Right lobe of liver (tissue), 6 donors: ENCODE measurements at regions not wholly inside any gene's neighbourhood (a gene's known extent, or its start where the extent isn't known, plus 50 kb on each side); places are given as distances from the start of the nearest gene placed in this dataset.

ENCODE experiments used
- ATAC-seq, 4 donors: fragments of 200-7000 bp; cut with Tn5 transposase; one replicate each; pipeline ENCODE4 v1.9.1; 2020; ENCODE audit warnings: mild to moderate bottlenecking in 4 of 4, moderate library complexity in 4 of 4
- DNase-seq, 3 donors: peaks; one replicate each; pipeline ENCODE4 v3.0.0-alpha.2; 2020
- H3K27ac ChIP-seq, 3 donors: fragments of 200-600 bp; one replicate each; pipeline ENCODE4 v1.8.0; 2022
- H3K27me3 ChIP-seq, 2 donors: fragments of 200-600 bp; one replicate each; pipeline ENCODE4 v1.8.0; 2022
- H3K36me3 ChIP-seq, 4 donors: fragments of 200-600 bp; sonication (generic) in 1 of 4; one replicate each; pipeline versions ENCODE4 v1.5.1 to v1.8.0; 2017 to 2022; ENCODE audit warnings: control low read depth in 1 of 4
- H3K4me1 ChIP-seq, 4 donors: fragments of 200-600 bp; sonication (generic) in 1 of 4; one replicate each; pipeline versions ENCODE4 v1.5.1 to v1.8.0; 2017 to 2022; ENCODE audit warnings: control low read depth in 1 of 4
- H3K4me3 ChIP-seq, 3 donors: fragments of 200-600 bp; one replicate each; pipeline ENCODE4 v1.8.0; 2022
- H3K9me3 ChIP-seq, 4 donors: fragments of 200-600 bp; sonication (generic) in 1 of 4; one replicate each; pipeline versions ENCODE4 v1.5.1 to v1.8.0; 2017 to 2022; ENCODE audit warnings: control low read depth in 1 of 4
- CTCF ChIP-seq, 4 donors: fragments of 200-600 bp in 3 of 4; fragments of 450-650 bp in 1 of 4; IDR thresholded peaks; one replicate each; pipeline versions ENCODE4 v1.5.1 to v1.8.0; 2016 to 2022; ENCODE audit warnings: antibody characterized with exemption in 4 of 4, mild to moderate bottlenecking in 2 of 4
- POLR2A ChIP-seq: fragments of 450-650 bp; IDR thresholded peaks from one replicate; pipeline ENCODE4 v1.6.1; 2017; ENCODE audit warnings: antibody characterized with exemption, mild to moderate bottlenecking
- WGBS: methylation state at CpG from one replicate; pipeline ENCODE4 v1.1.6; 2018; ENCODE audit warnings: low coverage, low lambda C conversion rate; ENCODE audit not compliant: insufficient coverage; ENCODE audit errors: missing lambda C conversion rate; 5-methylcytosine and 5-hydroxymethylcytosine counted together
- intact Hi-C, 2 donors: fragments of 100-400 bp; cut with DNase I; formaldehyde crosslinking; loops; one replicate each; pipeline versions ENCODE4 v1.11.2 to v1.14.1; 2022
- donor health status: DM: no; HTN: yes; CAD: no.
- donor health status: DM: no; HTN: no; CAD: no.
- donor health status: DM: no; HTN: no; CAD: no.
- donor health status: DM: no; HTN: yes; CAD: no.
- donor health status: DM: no; HTN: yes; CAD: no.

- DNase-seq: no peak
- Histone ChIP-seq H3K27me3 (no peaks in the 10 kb centered on the region), H3K4me1 (no peaks in the 10 kb centered on the region), H3K9me3 (no peaks in the 10 kb centered on the region), H3K27ac (no peak overlapping the region), H3K4me3 (no peak overlapping the region), H3K36me3 (no peaks in the 10 kb centered on the region)
- no peak for ATAC-seq
- no peak for TF ChIP-seq CTCF (IDR thresholded peaks at IDR 0.05)
- TF ChIP-seq POLR2A: no peak
- 44% methylated on average over 3 of the region's 3 CpGs for WGBS
- intact Hi-C loops: no loop called here
Measured at GRCh38 chr11:40010011-40010410, 1449.4 kb downstream of the LRRC4C start.

DNA sequence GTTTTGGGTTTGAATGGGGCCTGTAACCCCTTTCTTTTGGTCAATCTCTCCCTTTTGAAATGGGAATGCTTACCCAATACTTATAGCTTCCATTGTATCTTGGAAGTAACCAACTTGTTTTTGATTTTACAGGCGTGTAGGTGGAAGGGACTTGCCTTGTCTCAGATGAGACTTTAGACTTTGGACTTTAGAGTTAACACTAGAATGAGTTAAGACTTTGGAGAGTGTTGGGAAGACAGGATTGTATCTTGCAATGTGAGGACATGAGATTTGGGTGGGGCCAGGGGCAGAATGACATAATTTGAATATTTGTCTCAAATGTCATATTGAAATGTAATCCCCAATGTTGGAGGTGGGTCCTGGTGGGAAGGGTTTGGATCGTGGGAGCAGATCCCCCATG, 1466.9 kb downstream of the LRRC4C start:
- Histone ChIP-seq H3K4me1 (no peaks in the 10 kb centered on the region), H3K4me3 (no peak overlapping the region), H3K9me3 (no peaks in the 10 kb centered on the region), H3K36me3 (no peaks in the 10 kb centered on the region), H3K27me3 (no peaks in the 10 kb centered on the region), H3K27ac (no peak overlapping the region)
- no peak for TF ChIP-seq POLR2A
- no peak for TF ChIP-seq CTCF (IDR thresholded peaks at IDR 0.05)
- WGBS: 50% methylated on average over 1 of the region's 2 CpGs
- intact Hi-C loops: no loop called here
- ATAC-seq: no peak
- no peak for DNase-seq

DNA sequence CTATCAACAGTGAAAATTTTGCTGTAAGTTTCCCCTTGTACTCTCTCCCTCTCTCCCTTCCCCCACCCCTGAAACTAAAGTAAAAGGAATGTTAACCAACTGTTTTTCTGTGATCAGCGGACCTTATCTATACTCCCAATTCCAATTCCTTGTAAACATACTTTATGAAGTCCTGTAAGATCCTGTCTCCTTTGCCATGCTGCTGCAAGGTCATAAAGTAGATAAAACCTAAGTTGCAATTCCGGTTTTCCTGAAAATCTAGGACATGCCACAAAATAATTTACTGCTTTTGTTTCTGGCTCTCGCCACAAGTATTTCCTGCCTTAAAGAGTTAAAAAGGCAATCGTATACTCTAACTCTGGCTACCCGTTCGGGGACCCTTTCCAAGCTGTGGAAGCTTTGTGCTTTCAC, 1469.0 kb downstream of the LRRC4C start:
- no peak overlapping the region for H3K27ac ChIP-seq
- DNase-seq: no peak
- WGBS: 9% methylated on average over 6 of the region's 6 CpGs

DNA sequence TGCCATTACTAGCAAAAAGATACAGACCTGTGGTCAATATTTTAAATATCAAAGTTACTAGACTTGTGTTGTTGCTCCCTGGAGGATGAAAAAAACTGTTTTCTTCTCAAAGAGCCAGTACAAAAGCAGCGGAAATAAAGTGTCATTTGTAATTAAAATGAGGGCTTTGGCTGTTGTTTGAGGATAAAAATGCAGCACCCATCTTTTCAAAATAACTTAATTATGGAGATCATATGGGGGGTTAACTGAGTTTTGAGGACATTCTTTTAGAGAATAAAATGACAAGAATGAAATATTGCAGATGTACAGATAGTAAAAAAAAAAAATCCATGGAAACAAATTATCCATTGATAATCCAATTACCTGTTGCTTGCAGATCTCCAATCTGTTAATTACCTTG, 1484.4 kb downstream of the LRRC4C start:
- no peak for DNase-seq
- intact Hi-C loops: no loop called here
- Histone ChIP-seq H3K4me3 (no peak overlapping the region), H3K27me3 (no peaks in the 10 kb centered on the region), H3K9me3 (no peaks in the 10 kb centered on the region), H3K27ac (no peak overlapping the region), H3K36me3 (no peaks in the 10 kb centered on the region), H3K4me1 (no peaks in the 10 kb centered on the region)
- TF ChIP-seq POLR2A: no peak
- TF ChIP-seq CTCF (IDR thresholded peaks at IDR 0.05): no peak
- WGBS: 79% methylated on average over 1 of the region's 1 CpG
- ATAC-seq: no peak

More for the DNA sequence above, 1469.0 kb downstream of the LRRC4C start:
- no peak overlapping the region for H3K4me3 ChIP-seq
- TF ChIP-seq CTCF (IDR thresholded peaks at IDR 0.05) (no peak), POLR2A (no peak)
- no peak for ATAC-seq
- intact Hi-C loops: no loop called here
- H3K9me3 ChIP-seq: no peaks in the 10 kb centered on the region
- H3K36me3 ChIP-seq: no peaks in the 10 kb centered on the region
- no peaks in the 10 kb centered on the region for H3K27me3 ChIP-seq
- H3K4me1 ChIP-seq: no peaks in the 10 kb centered on the region

GRCh38 chr11:39972461-39972860, 1487.0 kb downstream of the LRRC4C start:
- no peak overlapping the region for H3K27ac ChIP-seq
- no peak for ATAC-seq

More at GRCh38 chr11:39972461-39972860, 1487.0 kb downstream of the LRRC4C start:
- Histone ChIP-seq H3K36me3 (no peaks in the 10 kb centered on the region), H3K27me3 (no peaks in the 10 kb centered on the region), H3K4me3 (no peak overlapping the region), H3K4me1 (no peaks in the 10 kb centered on the region), H3K9me3 (no peaks in the 10 kb centered on the region)
- no peak for DNase-seq
- TF ChIP-seq CTCF (IDR thresholded peaks at IDR 0.05): no peak
- no peak for TF ChIP-seq POLR2A
- 58% methylated on average over 5 of the region's 5 CpGs for WGBS
- intact Hi-C loops: no loop called here
